GM23338 (cell line): ENCODE measurements at regions not wholly inside any gene's neighbourhood (a gene's known extent, or its start where the extent isn't known, plus 50 kb on each side); places are given as distances from the start of the nearest gene placed in this dataset.

Experiments used
- ATAC-seq: fragments of 200-7000 bp; cut with Tn5 transposase; 3 replicates; pipeline ENCODE4 v1.9.1; 2020
- DNase-seq: peaks from one replicate; pipeline ENCODE4 v3.0.0-alpha.2; 2015; ENCODE audit warnings: low spot score
- H2AFZ ChIP-seq: fragments of 200-600 bp; sonication (generic); 2 replicates; pipeline ENCODE4 v1.8.0; 2016; ENCODE audit warnings: antibody characterized with exemption, mild to moderate bottlenecking, moderate library complexity
- H3F3A ChIP-seq: fragments of 200-600 bp; sonication (generic); replicated peaks from 2 replicates; pipeline ENCODE4 v1.8.0; 2017; ENCODE audit warnings: antibody characterized with exemption, mixed run types, low read depth
- H3K27ac ChIP-seq: fragments of 200-600 bp; sonication (generic); 2 replicates; pipeline ENCODE4 v1.6.1; 2016; ENCODE audit warnings: low read depth
- H3K27me3 ChIP-seq: fragments of 200-600 bp; sonication (generic); 2 replicates; pipeline ENCODE4 v1.8.0; 2016; ENCODE audit warnings: mild to moderate bottlenecking, mixed run types, moderate library complexity; ENCODE audit not compliant: insufficient read depth
- H3K36me3 ChIP-seq: fragments of 200-600 bp; sonication (generic); 2 replicates; pipeline ENCODE4 v1.8.0; 2016; ENCODE audit warnings: mild to moderate bottlenecking; ENCODE audit not compliant: insufficient read depth
- H3K4me1 ChIP-seq: fragments of 200-600 bp; sonication (generic); 2 replicates; pipeline ENCODE4 v1.8.0; 2016; ENCODE audit warnings: mild to moderate bottlenecking, moderate library complexity; ENCODE audit not compliant: insufficient read depth
- H3K4me2 ChIP-seq: fragments of 200-600 bp; sonication (generic); 2 replicates; pipeline ENCODE4 v1.7.1; 2017; ENCODE audit warnings: mixed run types
- H3K4me3 ChIP-seq: fragments of 200-600 bp; sonication (generic); 2 replicates; pipeline ENCODE4 v1.6.1; 2016; ENCODE audit warnings: mixed run types
- H3K79me2 ChIP-seq: fragments of 200-600 bp; sonication (generic); replicated peaks from 2 replicates; pipeline ENCODE4 v1.8.0; 2017; ENCODE audit warnings: mild to moderate bottlenecking; ENCODE audit not compliant: insufficient read depth
- H3K9me2 ChIP-seq: fragments of 200-600 bp; sonication (generic); 2 replicates; pipeline ENCODE4 v1.8.0; 2017; ENCODE audit not compliant: insufficient read depth
- H4K20me1 ChIP-seq: fragments of 200-600 bp; sonication (generic); replicated peaks from 2 replicates; pipeline ENCODE4 v1.8.0; 2017; ENCODE audit warnings: mild to moderate bottlenecking; ENCODE audit not compliant: insufficient read depth
- H3K27ac Mint-ChIP-seq: 2 replicates; pipeline ENCODE4 v1.8.0; 2020; ENCODE audit warnings: inconsistent platforms, mild to moderate bottlenecking, moderate library complexity, mixed read lengths
- H3K27me3 Mint-ChIP-seq: 3 replicates; pipeline ENCODE4 v1.8.0; 2022; ENCODE audit warnings: low read depth, mild to moderate bottlenecking, moderate library complexity, mixed read lengths, inconsistent platforms; ENCODE audit not compliant: insufficient read depth, poor library complexity
- H3K36me3 Mint-ChIP-seq: 3 replicates; pipeline ENCODE4 v1.8.0; 2021; ENCODE audit warnings: low read depth, mild to moderate bottlenecking, inconsistent platforms, moderate library complexity, mixed read lengths
- H3K4me1 Mint-ChIP-seq: 3 replicates; pipeline ENCODE4 v1.8.0; 2020; ENCODE audit warnings: mild to moderate bottlenecking, inconsistent platforms, mixed read lengths
- H3K4me3 Mint-ChIP-seq: 3 replicates; pipeline ENCODE4 v1.8.0; 2021; ENCODE audit warnings: moderate library complexity, mild to moderate bottlenecking, inconsistent platforms, mixed read lengths
- H3K9me3 Mint-ChIP-seq: 3 replicates; pipeline ENCODE4 v1.8.0; 2020; ENCODE audit warnings: moderate library complexity, mild to moderate bottlenecking, inconsistent platforms, mixed read lengths
- CREB1 ChIP-seq: fragments of 250-450 bp; sonication (Bioruptor Pico); IDR thresholded peaks from 2 replicates; pipeline ENCODE4 v1.5.0; 2020; ENCODE audit warnings: low read depth, mild to moderate bottlenecking, moderate library complexity
- CTCF ChIP-seq, 2 experiments: fragments of 200-600 bp in 1 of 2; sonication (generic) in 1 of 2; conservative IDR thresholded peaks; 2 replicates each; pipeline versions ENCODE4 v1.5.1 to v1.6.1; 2016 to 2017; ENCODE audit warnings: antibody characterized with exemption in 2 of 2, low read depth in 2 of 2, mild to moderate bottlenecking in 2 of 2, moderate library complexity in 1 of 2
- ETS1 ChIP-seq: IDR thresholded peaks from 2 replicates; pipeline ENCODE4 v1.6.1; 2016; ENCODE audit warnings: antibody characterized with exemption
- EZH2 ChIP-seq: fragments of 200-600 bp; sonication (generic); IDR thresholded peaks from one replicate; pipeline ENCODE4 v1.8.0; 2017; ENCODE audit warnings: antibody characterized with exemption, mild to moderate bottlenecking, low read depth; ENCODE audit not compliant: unreplicated experiment
- EZH2phosphoT487 ChIP-seq: fragments of 200-600 bp; sonication (generic); IDR thresholded peaks from one replicate; pipeline ENCODE4 v1.8.1; 2018; ENCODE audit warnings: antibody characterized with exemption; ENCODE audit not compliant: unreplicated experiment
- JUNB ChIP-seq: IDR thresholded peaks from one replicate; pipeline ENCODE4 v1.6.1; 2016; ENCODE audit warnings: antibody characterized with exemption; ENCODE audit not compliant: unreplicated experiment
- NANOG ChIP-seq: IDR thresholded peaks from 2 replicates; pipeline ENCODE4 v1.6.1; 2016; ENCODE audit warnings: antibody characterized with exemption, borderline replicate concordance
- POLR2AphosphoS5 ChIP-seq: IDR thresholded peaks from 2 replicates; pipeline ENCODE4 v1.6.1; 2016; ENCODE audit warnings: antibody characterized with exemption, low read depth
- REST ChIP-seq: IDR thresholded peaks from one replicate; pipeline ENCODE4 v1.6.1; 2018; ENCODE audit warnings: antibody characterized with exemption; ENCODE audit not compliant: unreplicated experiment
- STAT1 ChIP-seq: IDR thresholded peaks from one replicate; pipeline ENCODE4 v1.6.1; 2016; ENCODE audit warnings: antibody characterized with exemption; ENCODE audit not compliant: unreplicated experiment
- ZNF114 ChIP-seq: fragments of 250-450 bp; sonication (Bioruptor Pico); IDR thresholded peaks from 2 replicates; pipeline ENCODE4 v1.5.0; 2020; ENCODE audit warnings: mild to moderate bottlenecking, moderate library complexity
- ZNF331 ChIP-seq: fragments of 250-450 bp; sonication (Bioruptor Pico); IDR thresholded peaks from 2 replicates; pipeline ENCODE4 v1.5.0; 2020; ENCODE audit warnings: low read depth, mild to moderate bottlenecking, moderate library complexity
- ZNF462 ChIP-seq: fragments of 250-450 bp; sonication (Bioruptor Pico); IDR thresholded peaks from 2 replicates; pipeline ENCODE4 v1.5.0; 2020; ENCODE audit warnings: mild to moderate bottlenecking, moderate library complexity

GRCh38 chr3:99317201-99317600, 321.2 kb upstream of the COL8A1 start:
- H3F3A ChIP-seq, result no peaks in the 10 kb centered on the region
- no peak overlapping the region for H3K4me3 ChIP-seq
- H3K27me3 Mint-ChIP-seq, result no peaks in the 10 kb centered on the region
- no peaks in the 10 kb centered on the region for H3K27me3 ChIP-seq
- no peak overlapping the region for H2AFZ ChIP-seq
- H3K9me3 Mint-ChIP-seq, result peaks cover 4% of the 10 kb centered on the region; the same call in 2 of the 3 replicates
- no peak overlapping the region for H3K27ac ChIP-seq
- H3K4me1 Mint-ChIP-seq, result no peaks in the 10 kb centered on the region
- H3K79me2 ChIP-seq, result no peaks in the 10 kb centered on the region
- H3K36me3 Mint-ChIP-seq, result peaks cover 3% of the 10 kb centered on the region; the same call in 1 of the 3 replicates
- H4K20me1 ChIP-seq, result no peaks in the 10 kb centered on the region
- no peak overlapping the region for H3K4me3 Mint-ChIP-seq
- ATAC-seq (no peak), DNase-seq (no peak)
- TF ChIP-seq EZH2 (no peak), ZNF114 (CRISPR knock-in tag) (no peak), JUNB (no peak), POLR2AphosphoS5 (no peak), REST (no peak), NANOG (no peak), STAT1 (no peak), ZNF331 (CRISPR knock-in tag) (no peak), CREB1 (CRISPR knock-in tag) (no peak), EZH2phosphoT487 (no peak), CTCF (conservative IDR thresholded peaks at IDR 0.05; ENCODE audit: low read depth in 2 of 2) (no peak), ETS1 (no peak), ZNF462 (CRISPR knock-in tag) (no peak)
- no peaks in the 10 kb centered on the region for H3K36me3 ChIP-seq
- H3K4me2 ChIP-seq, result no peak overlapping the region
- no peak overlapping the region for H3K27ac Mint-ChIP-seq
- no peaks in the 10 kb centered on the region for H3K4me1 ChIP-seq
- H3K9me2 ChIP-seq, result peaks cover 3% of the 10 kb centered on the region; the same call in 1 of the 2 replicates
